ENCODE measurements at regions not wholly inside any gene's neighbourhood (a gene's known extent, or its start where the extent isn't known, plus 50 kb on each side); places are given as distances from the start of the nearest gene placed in this dataset.

DNA sequence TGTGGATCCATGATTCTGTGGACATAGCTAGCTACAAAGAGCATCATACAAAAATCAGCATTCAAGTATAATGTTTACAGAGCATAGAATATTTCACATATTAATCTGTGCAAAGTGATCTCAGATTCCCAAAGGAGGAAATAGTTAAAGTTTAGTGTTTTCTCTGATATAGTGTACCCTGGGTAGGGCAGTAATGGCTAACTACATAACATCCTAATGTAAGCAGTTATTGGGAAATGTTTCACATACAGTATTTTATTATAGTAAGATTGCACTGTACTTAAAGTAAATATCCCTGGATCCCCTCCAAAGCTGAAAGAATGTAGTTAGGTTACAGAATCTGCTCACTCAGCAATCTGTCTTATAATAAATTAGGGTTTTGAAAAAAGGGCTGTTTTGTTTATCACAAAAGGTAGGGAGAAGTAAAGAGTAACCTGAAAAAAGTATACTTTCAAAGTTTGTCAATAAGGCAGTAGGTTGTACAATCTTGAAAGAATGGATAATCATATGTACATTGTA lies 52.5 kb upstream of the SMARCA2 start:
- DNase-seq (ENCODE audit: low spot score) = no peak

DNA sequence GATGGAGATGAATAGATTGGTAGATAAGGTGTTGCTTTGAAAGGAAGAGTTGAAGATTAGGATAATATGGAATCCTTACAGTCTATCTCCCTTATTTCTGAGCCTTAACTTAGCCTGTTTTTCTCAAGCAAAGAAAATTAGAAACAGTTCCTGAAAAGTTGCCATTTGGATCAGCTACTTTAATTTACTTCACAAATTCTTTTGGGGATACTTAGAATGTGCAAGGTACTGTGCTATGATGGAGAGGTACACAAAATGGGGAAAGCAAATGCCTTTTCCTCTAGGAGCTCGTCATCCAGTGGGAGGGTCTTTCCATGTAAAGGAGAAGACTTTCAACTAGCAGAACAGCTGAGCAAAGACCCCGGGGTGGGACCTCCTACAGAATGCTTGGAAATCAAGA lies 51.1 kb upstream of the SMARCA2 start:
- DNase-seq (ENCODE audit: low spot score) = no peak
